Activated CD8-positive, alpha-beta memory T cell treated with anti-CD3 and anti-CD28 coated beads for 24 hours (primary cell): ENCODE measurements at regions not wholly inside any gene's neighbourhood (a gene's known extent, or its start where the extent isn't known, plus 50 kb on each side); places are given as distances from the start of the nearest gene placed in this dataset.
"Not testable (repeated sequence)": the region's sequence is repeated elsewhere in the genome, so short reads cannot be mapped to it uniquely, and the experiment has no call there.

Experiments used
- DNase-seq: peaks from one replicate; pipeline ENCODE4 v3.0.0-alpha.2; 2020

GRCh38 chr2:58620896-58621295 lies 379.8 kb upstream of the FANCL start:
- no peak for DNase-seq

- DNase-seq = no peak
Observed at GRCh38 chr2:58620093-58620492, 379.0 kb upstream of the FANCL start.

GRCh38 chr2:58616961-58617360 lies 375.8 kb upstream of the FANCL start:
- DNase-seq = no peak

GRCh38 chr2:58614219-58614618 lies 373.1 kb upstream of the FANCL start:
- no peak for DNase-seq

GRCh38 chr2:58612973-58613372 lies 371.8 kb upstream of the FANCL start:
- DNase-seq = no peak

- DNase-seq = no peak
Observed at GRCh38 chr2:58609326-58609725, 368.2 kb upstream of the FANCL start.

- no peak for DNase-seq
Observed at GRCh38 chr2:58608146-58608545, 367.0 kb upstream of the FANCL start.

GRCh38 chr2:58607448-58607847 lies 366.3 kb upstream of the FANCL start:
- DNase-seq = no peak

- DNase-seq = no peak
Observed at GRCh38 chr2:58606799-58607198, 365.7 kb upstream of the FANCL start.

GRCh38 chr2:58604096-58604495 lies 363.0 kb upstream of the FANCL start:
- no peak for DNase-seq

GRCh38 chr2:58601017-58601416 lies 359.9 kb upstream of the FANCL start:
- DNase-seq = no peak

GRCh38 chr2:58598171-58598570 lies 357.0 kb upstream of the FANCL start:
- DNase-seq = no peak

GRCh38 chr2:58595714-58596113 lies 354.6 kb upstream of the FANCL start:
- no peak for DNase-seq

- no peak for DNase-seq
Observed at GRCh38 chr2:58594762-58595161, 353.6 kb upstream of the FANCL start.

GRCh38 chr2:58594175-58594574 lies 353.1 kb upstream of the FANCL start:
- DNase-seq = no peak

- not testable (repeated sequence) for DNase-seq
Observed at GRCh38 chr2:58586178-58586577, 345.1 kb upstream of the FANCL start.

- no peak for DNase-seq
Observed at GRCh38 chr2:58585233-58585632, 344.1 kb upstream of the FANCL start.

GRCh38 chr2:58584606-58585118 lies 343.5 kb upstream of the FANCL start:
- no peak for DNase-seq

- no peak for DNase-seq
Observed at GRCh38 chr2:58578276-58578675, 337.2 kb upstream of the FANCL start.

- DNase-seq = no peak
Observed at GRCh38 chr2:58574873-58575272, 333.7 kb upstream of the FANCL start.

GRCh38 chr2:58572731-58573130 lies 331.6 kb upstream of the FANCL start:
- DNase-seq = no peak

GRCh38 chr2:58571181-58571852 lies 330.2 kb upstream of the FANCL start:
- DNase-seq = no peak

GRCh38 chr2:58569475-58570185 lies 328.5 kb upstream of the FANCL start:
- DNase-seq = no peak

- DNase-seq = no peak
Observed at GRCh38 chr2:58568901-58569300, 327.8 kb upstream of the FANCL start.

GRCh38 chr2:58562276-58562675 lies 321.2 kb upstream of the FANCL start:
- DNase-seq = no peak
